ENCODE measurements at regions not wholly inside any gene's neighbourhood (a gene's known extent, or its start where the extent isn't known, plus 50 kb on each side); places are given as distances from the start of the nearest gene placed in this dataset.

- TF ChIP-seq GLMP (CRISPR knock-in tag; IDR thresholded peaks at IDR 0.05; ENCODE audit: borderline replicate concordance) (no peak), CTCF (CRISPR knock-in tag; IDR thresholded peaks at IDR 0.05) (no peak)
Measured at GRCh38 chr6:40671694-40672050, 84.5 kb upstream of the LRFN2 start.
